Lower lobe of right lung (tissue), 2 donors: ENCODE measurements at regions not wholly inside any gene's neighbourhood (a gene's known extent, or its start where the extent isn't known, plus 50 kb on each side); places are given as distances from the start of the nearest gene placed in this dataset.
A peak's percentile ranks its signal among the peaks of the same experiment; 100 is the strongest.

Experiments
- ATAC-seq, 2 donors: fragments of 200-7000 bp; cut with Tn5 transposase; one replicate each; pipeline ENCODE4 v1.9.1; 2020 to 2022; ENCODE audit warnings: mild to moderate bottlenecking in 2 of 2, moderate library complexity in 2 of 2
- DNase-seq: peaks from one replicate; pipeline ENCODE4 v3.0.0-alpha.2; 2020
- H3K27ac ChIP-seq: fragments of 200-600 bp; one replicate; pipeline ENCODE4 v1.8.0; 2022
- H3K27me3 ChIP-seq: fragments of 200-600 bp; one replicate; pipeline ENCODE4 v1.8.0; 2022; ENCODE audit warnings: low read depth
- H3K36me3 ChIP-seq: fragments of 200-600 bp; one replicate; pipeline ENCODE4 v1.8.0; 2022; ENCODE audit warnings: mild to moderate bottlenecking
- H3K4me1 ChIP-seq: fragments of 200-600 bp; one replicate; pipeline ENCODE4 v1.8.0; 2022
- H3K4me3 ChIP-seq: fragments of 200-600 bp; one replicate; pipeline ENCODE4 v1.8.0; 2022; ENCODE audit warnings: mild to moderate bottlenecking
- H3K9me3 ChIP-seq: fragments of 200-600 bp; one replicate; pipeline ENCODE4 v1.8.0; 2022
- CTCF ChIP-seq: fragments of 200-600 bp; IDR thresholded peaks from one replicate; pipeline ENCODE4 v1.8.0; 2022; ENCODE audit warnings: antibody characterized with exemption, mild to moderate bottlenecking
- intact Hi-C: fragments of 100-400 bp; cut with DNase I; formaldehyde crosslinking; loops from one replicate; pipeline ENCODE4 v1.11.0; 2022
- donor health status: DM: no; HTN: yes; CAD: no; lungs with severe emphysema.

- Histone ChIP-seq H3K36me3 (no peaks in the 10 kb centered on the region), H3K27ac (no peak overlapping the region), H3K4me1 (no peaks in the 10 kb centered on the region), H3K4me3 (no peak overlapping the region), H3K27me3 (no peaks in the 10 kb centered on the region), H3K9me3 (no peaks in the 10 kb centered on the region)
- intact Hi-C loops, result no loop called here
- DNase-seq (no peak), ATAC-seq (no peak)
- TF ChIP-seq CTCF, result no peak
These were observed 122.3 kb downstream of the THBS2 start for GRCh38 chr6:169131390-169131789.

GRCh38 chr6:169130113-169130512 is 123.5 kb downstream of the THBS2 start:
- ATAC-seq (no peak), DNase-seq (no peak)
- H3K4me1 ChIP-seq, result no peaks in the 10 kb centered on the region
- intact Hi-C loops, result no loop called here
- TF ChIP-seq CTCF, result no peak
- H3K36me3 ChIP-seq, result no peaks in the 10 kb centered on the region
- H3K4me3 ChIP-seq, result no peak overlapping the region
- H3K9me3 ChIP-seq, result no peaks in the 10 kb centered on the region
- H3K27me3 ChIP-seq, result no peaks in the 10 kb centered on the region
- no peak overlapping the region for H3K27ac ChIP-seq

GRCh38 chr6:169121013-169121412 is 132.6 kb downstream of the THBS2 start:
- no peaks in the 10 kb centered on the region for H3K36me3 ChIP-seq
- DNase-seq (no peak), ATAC-seq (no peak)
- no peaks in the 10 kb centered on the region for H3K4me1 ChIP-seq
- no peaks in the 10 kb centered on the region for H3K9me3 ChIP-seq
- intact Hi-C loops, result no loop called here
- no peak overlapping the region for H3K27ac ChIP-seq
- no peaks in the 10 kb centered on the region for H3K27me3 ChIP-seq
- TF ChIP-seq CTCF, result no peak
- no peak overlapping the region for H3K4me3 ChIP-seq

- Histone ChIP-seq H3K36me3 (no peaks in the 10 kb centered on the region), H3K4me3 (no peak overlapping the region), H3K27ac (no peak overlapping the region), H3K4me1 (no peaks in the 10 kb centered on the region), H3K9me3 (no peaks in the 10 kb centered on the region), H3K27me3 (no peaks in the 10 kb centered on the region)
- intact Hi-C loops, result no loop called here
- no peak for DNase-seq
- ATAC-seq, result no peak
- no peak for TF ChIP-seq CTCF
These were observed 134.0 kb downstream of the THBS2 start for GRCh38 chr6:169119669-169120068.

- Histone ChIP-seq H3K36me3 (no peaks in the 10 kb centered on the region), H3K9me3 (no peaks in the 10 kb centered on the region), H3K4me3 (no peak overlapping the region), H3K27me3 (no peaks in the 10 kb centered on the region), H3K27ac (no peak overlapping the region), H3K4me1 (no peaks in the 10 kb centered on the region)
- ATAC-seq, result peak in 1 of 2 donors; percentile 32
- intact Hi-C loops, result no loop called here
- DNase-seq, result no peak
- TF ChIP-seq CTCF, result no peak
These were observed 135.3 kb downstream of the THBS2 start for GRCh38 chr6:169118346-169118830.

- H3K36me3 ChIP-seq, result no peaks in the 10 kb centered on the region
- no peaks in the 10 kb centered on the region for H3K27me3 ChIP-seq
- no peak for TF ChIP-seq CTCF
- DNase-seq, result no peak
- intact Hi-C loops, result no loop called here
- no peak overlapping the region for H3K27ac ChIP-seq
- no peaks in the 10 kb centered on the region for H3K4me1 ChIP-seq
- ATAC-seq, result no peak
- no peak overlapping the region for H3K4me3 ChIP-seq
- H3K9me3 ChIP-seq, result no peaks in the 10 kb centered on the region
These were observed 136.0 kb downstream of the THBS2 start for GRCh38 chr6:169117663-169118062.
